VCaP (cell line): ENCODE measurements at regions not wholly inside any gene's neighbourhood (a gene's known extent, or its start where the extent isn't known, plus 50 kb on each side); places are given as distances from the start of the nearest gene placed in this dataset.

ENCODE experiments used
- H3K27ac ChIP-seq: fragments of 450-650 bp; 2 replicates; pipeline ENCODE4 v1.5.1; 2017
- TF ChIP-seq, protein P1 (sequence below): fragments of 450-650 bp; conservative IDR thresholded peaks from 2 replicates; pipeline ENCODE4 v1.5.1; 2017; ENCODE audit warnings: mild to moderate bottlenecking, moderate library complexity

DNA sequence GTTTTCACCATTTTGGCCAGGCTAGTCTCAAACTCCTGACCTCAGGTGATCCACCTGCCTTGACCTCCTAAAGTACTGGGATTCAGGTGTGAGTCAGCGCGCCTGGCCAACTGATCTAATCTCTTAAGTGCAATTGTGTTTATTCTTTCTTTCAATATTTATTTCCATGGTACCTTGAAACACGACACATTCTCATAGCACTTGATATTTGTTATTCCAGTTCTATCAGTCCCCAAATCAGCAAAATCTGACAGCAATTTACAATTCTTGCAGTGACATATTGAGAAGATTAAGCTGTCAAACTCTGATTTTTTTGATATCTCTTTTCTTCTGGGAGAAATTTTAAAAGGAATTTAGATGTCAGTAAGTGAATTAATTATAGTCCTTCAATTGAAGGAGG lies 218.1 kb upstream of the FAT4 start:
- TF ChIP-seq, protein P1, sequence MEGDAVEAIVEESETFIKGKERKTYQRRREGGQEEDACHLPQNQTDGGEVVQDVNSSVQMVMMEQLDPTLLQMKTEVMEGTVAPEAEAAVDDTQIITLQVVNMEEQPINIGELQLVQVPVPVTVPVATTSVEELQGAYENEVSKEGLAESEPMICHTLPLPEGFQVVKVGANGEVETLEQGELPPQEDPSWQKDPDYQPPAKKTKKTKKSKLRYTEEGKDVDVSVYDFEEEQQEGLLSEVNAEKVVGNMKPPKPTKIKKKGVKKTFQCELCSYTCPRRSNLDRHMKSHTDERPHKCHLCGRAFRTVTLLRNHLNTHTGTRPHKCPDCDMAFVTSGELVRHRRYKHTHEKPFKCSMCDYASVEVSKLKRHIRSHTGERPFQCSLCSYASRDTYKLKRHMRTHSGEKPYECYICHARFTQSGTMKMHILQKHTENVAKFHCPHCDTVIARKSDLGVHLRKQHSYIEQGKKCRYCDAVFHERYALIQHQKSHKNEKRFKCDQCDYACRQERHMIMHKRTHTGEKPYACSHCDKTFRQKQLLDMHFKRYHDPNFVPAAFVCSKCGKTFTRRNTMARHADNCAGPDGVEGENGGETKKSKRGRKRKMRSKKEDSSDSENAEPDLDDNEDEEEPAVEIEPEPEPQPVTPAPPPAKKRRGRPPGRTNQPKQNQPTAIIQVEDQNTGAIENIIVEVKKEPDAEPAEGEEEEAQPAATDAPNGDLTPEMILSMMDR: no peak

DNA sequence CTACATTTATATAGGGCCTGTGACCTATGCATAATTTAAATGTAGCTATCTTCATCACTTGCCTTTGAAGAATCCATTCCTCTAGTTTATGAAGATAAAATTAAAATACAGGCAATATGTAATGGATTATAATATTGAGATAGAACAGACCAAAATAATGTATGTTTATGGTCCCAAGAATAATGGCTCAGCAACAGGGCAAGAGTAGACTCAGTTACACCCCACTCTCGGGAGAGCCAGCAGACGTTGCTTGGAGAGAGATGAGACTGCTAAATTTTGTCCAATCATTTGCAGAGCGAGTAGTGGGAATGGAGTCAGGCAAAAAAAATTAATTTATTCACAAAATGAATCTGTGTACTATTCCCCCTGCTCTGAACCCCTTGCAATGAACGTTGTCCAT lies 223.2 kb upstream of the FAT4 start:
- TF ChIP-seq, protein P1: no peak
- no peak overlapping the region for H3K27ac ChIP-seq

More for the DNA sequence above, 218.1 kb upstream of the FAT4 start:
- no peak overlapping the region for H3K27ac ChIP-seq

DNA sequence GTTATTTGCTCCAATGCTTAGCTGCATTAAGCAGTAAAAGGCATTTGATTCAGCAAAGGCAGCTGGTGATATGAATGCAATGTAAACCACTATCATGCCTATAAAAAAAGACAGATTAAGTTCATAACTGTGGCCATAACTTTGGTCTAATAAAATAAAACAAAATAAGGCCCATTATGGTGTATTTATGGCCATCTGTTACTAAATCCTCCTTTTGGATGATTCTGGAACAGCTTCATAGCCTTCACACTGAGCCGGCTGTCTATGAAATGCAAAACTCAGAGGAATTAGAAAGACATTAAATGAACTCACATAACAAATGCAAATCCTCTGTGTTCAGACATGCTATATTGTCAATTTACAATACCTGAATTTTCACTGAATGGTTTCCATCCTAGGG lies 223.7 kb upstream of the FAT4 start:
- no peak overlapping the region for H3K27ac ChIP-seq
- TF ChIP-seq, protein P1: no peak

DNA sequence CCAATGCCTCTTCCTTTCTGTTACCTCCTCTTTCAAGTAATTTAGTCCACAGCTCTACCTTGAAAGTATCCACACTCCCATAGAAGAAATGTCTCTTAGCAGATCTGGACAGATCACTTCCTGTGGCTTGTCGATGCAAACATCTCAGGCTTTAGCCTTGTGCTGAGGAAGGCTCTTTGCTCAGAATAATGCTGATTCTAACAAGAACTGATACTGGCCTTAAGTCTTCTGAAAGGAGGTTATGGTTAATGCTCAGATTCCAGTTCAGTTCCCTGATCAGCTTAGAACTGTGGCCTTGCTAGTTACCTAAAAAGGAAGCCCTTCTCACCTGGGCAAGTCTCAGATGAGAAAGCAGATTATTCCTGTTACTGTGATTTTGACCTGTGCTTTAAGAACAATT lies 230.1 kb upstream of the FAT4 start:
- H3K27ac ChIP-seq: no peak overlapping the region
- TF ChIP-seq, protein P1: no peak

DNA sequence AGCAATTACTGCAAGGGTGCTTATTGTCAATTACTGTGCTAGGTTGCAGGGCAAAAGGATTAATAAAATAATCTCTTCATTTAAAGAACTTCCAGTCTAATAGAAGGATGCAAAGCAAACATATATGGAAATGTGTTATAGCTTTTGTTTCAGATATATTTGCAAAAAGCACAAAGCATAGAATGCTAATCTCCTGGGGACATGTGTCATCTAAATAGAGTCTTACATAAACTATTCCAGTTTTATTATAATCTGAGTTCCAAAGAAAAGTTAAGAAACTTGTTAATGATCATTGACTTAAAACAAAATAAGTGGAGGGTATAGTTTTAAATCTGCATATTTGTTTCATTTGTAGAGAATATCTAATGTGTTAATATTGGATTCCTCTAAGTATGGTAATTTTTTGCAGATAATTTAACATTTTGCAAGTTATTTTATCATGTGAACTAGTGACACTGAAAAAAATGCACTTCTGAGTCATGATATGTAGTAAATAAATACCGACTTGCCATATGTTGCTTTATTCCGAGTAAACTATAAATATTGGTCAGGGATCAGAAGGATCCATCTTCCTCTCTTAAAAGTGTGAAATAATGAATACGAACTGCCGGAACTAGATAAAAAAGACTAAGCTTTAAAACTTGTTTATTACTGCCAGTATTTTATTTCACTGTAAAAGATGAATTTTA lies 231.9 kb upstream of the FAT4 start:
- no peak overlapping the region for H3K27ac ChIP-seq
- TF ChIP-seq, protein P1: no peak

DNA sequence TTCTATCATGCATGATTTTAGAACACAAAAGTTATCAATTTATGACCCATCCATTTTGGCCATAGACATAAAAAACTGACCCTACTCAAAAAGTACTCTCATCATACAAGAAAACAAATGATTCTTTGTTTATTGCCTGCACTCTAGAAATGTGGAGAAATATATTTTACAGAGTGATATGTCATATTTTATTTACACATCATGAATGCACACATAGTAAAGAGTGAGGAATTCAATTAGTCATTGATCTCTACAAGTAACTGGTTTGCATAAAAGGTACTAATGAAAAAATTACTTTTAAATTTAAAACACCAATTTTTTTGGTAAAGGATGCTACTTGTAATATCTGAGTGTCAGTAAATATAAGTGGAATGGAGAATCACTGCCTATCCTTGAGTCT lies 242.5 kb upstream of the FAT4 start:
- no peak overlapping the region for H3K27ac ChIP-seq
- TF ChIP-seq, protein P1: no peak

DNA sequence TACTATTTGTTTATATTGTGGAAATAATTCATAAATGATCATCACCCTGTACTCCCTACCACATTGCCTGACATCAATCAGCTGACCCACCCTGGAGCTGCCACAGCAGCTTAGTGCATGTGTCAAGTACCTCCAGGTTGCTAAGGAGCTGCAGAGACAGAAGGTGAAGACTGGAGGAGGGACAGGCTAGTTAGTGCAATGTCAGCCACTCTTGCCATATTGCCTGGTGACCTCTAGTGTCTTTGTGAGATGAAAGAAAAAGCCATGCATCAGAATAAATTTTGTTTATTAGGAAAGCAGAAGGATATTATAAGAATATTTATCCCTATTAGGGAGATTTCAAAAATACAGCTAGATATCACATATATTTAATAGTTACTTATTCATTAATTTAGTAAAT lies 243.9 kb upstream of the FAT4 start:
- H3K27ac ChIP-seq: no peak overlapping the region
- TF ChIP-seq, protein P1: no peak
